GM23248 (cell line): ENCODE measurements at regions not wholly inside any gene's neighbourhood (a gene's known extent, or its start where the extent isn't known, plus 50 kb on each side); places are given as distances from the start of the nearest gene placed in this dataset.

Source experiments
- DNase-seq: peaks from one replicate; pipeline ENCODE4 v3.0.0-alpha.2; 2015
- H2AFZ ChIP-seq: fragments of 200-600 bp; sonication (generic); 2 replicates; pipeline ENCODE4 v1.6.1; 2016; ENCODE audit warnings: antibody characterized with exemption
- H3F3A ChIP-seq: fragments of 200-600 bp; sonication (generic); 2 replicates; pipeline ENCODE4 v1.6.1; 2016; ENCODE audit warnings: mild to moderate bottlenecking, antibody characterized with exemption, mixed run types; ENCODE audit not compliant: insufficient read depth
- H3K27ac ChIP-seq: fragments of 200-600 bp; sonication (generic); 2 replicates; pipeline ENCODE4 v1.5.1; 2016; ENCODE audit warnings: mild to moderate bottlenecking
- H3K27me3 ChIP-seq: fragments of 200-600 bp; sonication (generic); replicated peaks from 2 replicates; pipeline ENCODE4 v1.6.1; 2016; ENCODE audit warnings: mild to moderate bottlenecking; ENCODE audit not compliant: insufficient read depth
- H3K36me3 ChIP-seq: fragments of 200-600 bp; sonication (generic); 2 replicates; pipeline ENCODE4 v1.6.1; 2016; ENCODE audit warnings: low read depth, mild to moderate bottlenecking
- H3K4me1 ChIP-seq: fragments of 200-600 bp; sonication (generic); 2 replicates; pipeline ENCODE4 v1.6.1; 2016; ENCODE audit warnings: mild to moderate bottlenecking; ENCODE audit not compliant: insufficient read depth
- H3K4me2 ChIP-seq: fragments of 200-600 bp; sonication (generic); one replicate; pipeline ENCODE4 v1.6.1; 2016; ENCODE audit warnings: mild to moderate bottlenecking; ENCODE audit not compliant: unreplicated experiment
- H3K4me3 ChIP-seq: fragments of 200-600 bp; sonication (generic); 2 replicates; pipeline ENCODE4 v1.5.1; 2016; ENCODE audit warnings: mild to moderate bottlenecking
- H3K79me2 ChIP-seq: fragments of 200-600 bp; sonication (generic); 2 replicates; pipeline ENCODE4 v1.6.1; 2016; ENCODE audit warnings: mild to moderate bottlenecking; ENCODE audit not compliant: insufficient read depth
- H3K9ac ChIP-seq: fragments of 200-600 bp; sonication (generic); 2 replicates; pipeline ENCODE4 v1.6.1; 2016; ENCODE audit warnings: mild to moderate bottlenecking
- H3K9me2 ChIP-seq: fragments of 200-600 bp; sonication (generic); 2 replicates; pipeline ENCODE4 v1.6.1; 2016; ENCODE audit warnings: mixed run types, mild to moderate bottlenecking, moderate library complexity; ENCODE audit not compliant: insufficient read depth
- H3K9me3 ChIP-seq: fragments of 200-600 bp; sonication (generic); one replicate; pipeline ENCODE4 v1.6.1; 2017; ENCODE audit warnings: low read depth
- H4K20me1 ChIP-seq: fragments of 200-600 bp; sonication (generic); 2 replicates; pipeline ENCODE4 v1.6.0; 2016; ENCODE audit not compliant: insufficient read depth
- EZH2 ChIP-seq: fragments of 200-600 bp; sonication (generic); IDR thresholded peaks from 2 replicates; pipeline ENCODE4 v1.6.1; 2018; ENCODE audit warnings: antibody characterized with exemption, mild to moderate bottlenecking; ENCODE audit not compliant: insufficient read depth, poor library complexity, severe bottlenecking
- EZH2phosphoT487 ChIP-seq: fragments of 200-600 bp; sonication (generic); IDR thresholded peaks from 2 replicates; pipeline ENCODE4 v1.6.1; 2018; ENCODE audit warnings: antibody characterized with exemption, moderate library complexity, mild to moderate bottlenecking, low read depth; ENCODE audit not compliant: insufficient read depth
- WGBS, 2 experiments: methylation state at CpG; one replicate each; pipeline ENCODE4 v1.1.6; 2015 to 2017; ENCODE audit warnings: low lambda C conversion rate in 2 of 2, low coverage in 1 of 2; ENCODE audit errors: missing lambda C conversion rate in 2 of 2; 5-methylcytosine and 5-hydroxymethylcytosine counted together
- in situ Hi-C: fragments of 300-500 bp; cut with MboI; formaldehyde crosslinking; loops from 2 replicates; pipeline ENCODE4 v1.15.0; 2020

GRCh38 chr2:120445449-120446143 lies 99.7 kb downstream of the INHBB start:
- Histone ChIP-seq H3K9me3 (no peaks in the 10 kb centered on the region), H2AFZ (no peak overlapping the region), H3K27me3 (peaks cover 21% of the 10 kb centered on the region; the same call in 1 of the 2 replicates), H4K20me1 (no peaks in the 10 kb centered on the region), H3K9ac (no peak overlapping the region), H3K27ac (no peak overlapping the region), H3K4me3 (no peak overlapping the region), H3K4me1 (0 out of 2 replicates have a peak, but pooled peaks cover 9% of the 10 kb centered on the region), H3K4me2 (no peak overlapping the region), H3F3A (no peaks in the 10 kb centered on the region), H3K36me3 (no peaks in the 10 kb centered on the region), H3K79me2 (no peaks in the 10 kb centered on the region), H3K9me2 (no peaks in the 10 kb centered on the region)
- TF ChIP-seq EZH2phosphoT487 = no peak
- TF ChIP-seq EZH2 = no peak
- 86 to 87% methylated on average over 7 of the region's 7 CpGs for WGBS, 2 experiments
- peak; percentile 22 for DNase-seq
- in situ Hi-C loops = no loop called here

GRCh38 chr2:120446236-120447126 lies 100.5 kb downstream of the INHBB start:
- H3K79me2 ChIP-seq = no peaks in the 10 kb centered on the region
- H3K36me3 ChIP-seq = no peaks in the 10 kb centered on the region
- H3K4me3 ChIP-seq = no peak overlapping the region
- no peaks in the 10 kb centered on the region for H3K9me2 ChIP-seq
- no peak overlapping the region for H3K9ac ChIP-seq
- 0 out of 2 replicates have a peak, but pooled peaks cover 9% of the 10 kb centered on the region for H3K4me1 ChIP-seq
- in situ Hi-C loops = no loop called here
- H3K27me3 ChIP-seq = peaks cover 17% of the 10 kb centered on the region; the same call in 1 of the 2 replicates
- no peaks in the 10 kb centered on the region for H4K20me1 ChIP-seq
- no peaks in the 10 kb centered on the region for H3F3A ChIP-seq
- H3K27ac ChIP-seq = no peak overlapping the region
- no peak overlapping the region for H3K4me2 ChIP-seq
- no peak for DNase-seq
- H3K9me3 ChIP-seq = no peaks in the 10 kb centered on the region
- WGBS, 2 experiments = 86 to 88% methylated on average over 14 of the region's 14 CpGs
- H2AFZ ChIP-seq = no peak overlapping the region
- TF ChIP-seq EZH2 = no peak
- no peak for TF ChIP-seq EZH2phosphoT487

GRCh38 chr2:120447127-120447785 lies 101.3 kb downstream of the INHBB start:
- Histone ChIP-seq H3K9me2 (no peaks in the 10 kb centered on the region), H3K9ac (no peak overlapping the region), H3K4me1 (peaks cover 4% of the 10 kb centered on the region; the same call in 1 of the 2 replicates), H3K36me3 (no peaks in the 10 kb centered on the region), H3K27ac (no peak overlapping the region), H2AFZ (no peak overlapping the region), H3K4me3 (no peak overlapping the region), H3F3A (no peaks in the 10 kb centered on the region), H3K79me2 (no peaks in the 10 kb centered on the region), H4K20me1 (no peaks in the 10 kb centered on the region), H3K27me3 (peaks cover 15% of the 10 kb centered on the region; the same call in 1 of the 2 replicates), H3K4me2 (no peak overlapping the region), H3K9me3 (no peaks in the 10 kb centered on the region)
- 68 to 78% methylated on average over 8 of the region's 8 CpGs for WGBS, 2 experiments
- peak; percentile 50 for DNase-seq
- TF ChIP-seq EZH2 = no peak
- TF ChIP-seq EZH2phosphoT487 = no peak
- in situ Hi-C loops = no loop called here

GRCh38 chr2:120448436-120448835 lies 102.5 kb downstream of the INHBB start:
- Histone ChIP-seq H3K27ac (no peak overlapping the region), H3K9me3 (no peaks in the 10 kb centered on the region), H3F3A (no peaks in the 10 kb centered on the region), H3K9me2 (no peaks in the 10 kb centered on the region), H3K79me2 (no peaks in the 10 kb centered on the region), H4K20me1 (no peaks in the 10 kb centered on the region), H3K4me3 (no peak overlapping the region), H3K27me3 (peaks cover 6% of the 10 kb centered on the region; the same call in 1 of the 2 replicates), H3K4me2 (no peak overlapping the region), H3K9ac (no peak overlapping the region), H2AFZ (no peak overlapping the region), H3K4me1 (peaks cover under 1% of the 10 kb centered on the region), H3K36me3 (no peaks in the 10 kb centered on the region)
- TF ChIP-seq EZH2 (no peak), EZH2phosphoT487 (no peak)
- in situ Hi-C loops = no loop called here
- no peak for DNase-seq
- WGBS, 2 experiments = 85 to 89% methylated on average over 6 of the region's 6 CpGs
